Inferior parietal cortex (tissue), 1 donor: ENCODE measurements at regions not wholly inside any gene's neighbourhood (a gene's known extent, or its start where the extent isn't known, plus 50 kb on each side); places are given as distances from the start of the nearest gene placed in this dataset.
A peak's percentile ranks its signal among the peaks of the same experiment; 100 is the strongest.
"Not testable (repeated sequence)": the region's sequence is repeated elsewhere in the genome, so short reads cannot be mapped to it uniquely, and the experiment has no call there.

Experiments
- DNase-seq: peaks from one replicate; pipeline ENCODE4 v3.0.0-alpha.2; 2016; ENCODE audit errors: extremely low spot score

DNA sequence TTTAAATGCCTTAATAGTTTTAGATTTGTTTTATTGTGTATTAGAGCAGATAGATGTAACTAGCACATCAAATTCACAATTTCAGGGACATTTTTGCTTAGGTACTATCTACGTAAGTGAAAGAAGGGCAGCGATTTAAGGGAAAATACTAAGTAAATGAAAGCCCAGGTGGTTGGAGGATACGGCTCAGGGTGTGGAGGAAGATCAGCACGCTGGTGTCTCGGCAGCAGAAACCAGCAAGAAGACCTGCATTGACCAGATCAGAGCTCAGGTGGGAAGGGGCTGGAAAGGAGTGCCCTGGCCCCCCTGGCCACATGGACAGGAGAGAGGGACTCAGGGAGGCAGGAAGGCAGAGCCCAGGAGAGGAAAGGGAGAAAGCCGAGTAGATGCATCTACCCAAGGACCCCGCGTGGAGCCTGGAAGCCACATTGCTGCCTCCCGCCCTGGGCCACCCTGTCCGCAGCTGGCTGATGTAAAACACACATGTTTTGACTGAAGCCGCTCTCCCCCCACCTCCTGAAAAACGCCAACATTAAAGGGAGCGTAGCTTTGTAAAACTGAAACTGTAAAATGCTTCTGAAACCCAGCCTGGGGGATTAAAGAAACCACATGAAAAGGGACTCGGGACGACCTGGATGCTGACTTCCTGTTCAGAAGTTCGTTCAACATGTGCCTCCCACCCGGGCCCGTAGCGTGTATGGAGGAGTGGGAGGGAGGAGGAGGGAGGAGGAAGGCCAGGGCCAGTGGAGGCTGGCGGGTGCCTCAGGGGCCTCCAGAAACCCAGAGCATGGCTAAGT lies 72.6 kb upstream of the TARDBP start:
- DNase-seq, result no peak

DNA sequence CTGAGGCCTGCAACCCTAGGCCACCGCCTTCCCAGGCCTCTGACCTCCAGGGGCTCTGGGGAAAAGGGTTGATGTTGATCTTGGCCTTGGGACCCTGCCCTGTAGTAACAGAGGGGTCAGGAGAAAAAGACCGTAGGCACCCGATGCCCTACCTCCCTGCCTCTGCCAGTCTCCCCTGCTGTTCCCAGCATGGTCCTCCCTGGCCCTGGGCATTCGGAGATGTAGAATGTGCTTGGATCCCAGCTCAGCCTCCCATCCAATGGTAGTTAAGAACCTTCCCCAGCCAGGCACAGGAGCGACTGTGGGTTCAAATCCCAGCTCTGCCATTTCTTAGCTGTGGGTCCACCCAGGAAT lies 72.0 kb upstream of the TARDBP start:
- DNase-seq, result no peak

DNA sequence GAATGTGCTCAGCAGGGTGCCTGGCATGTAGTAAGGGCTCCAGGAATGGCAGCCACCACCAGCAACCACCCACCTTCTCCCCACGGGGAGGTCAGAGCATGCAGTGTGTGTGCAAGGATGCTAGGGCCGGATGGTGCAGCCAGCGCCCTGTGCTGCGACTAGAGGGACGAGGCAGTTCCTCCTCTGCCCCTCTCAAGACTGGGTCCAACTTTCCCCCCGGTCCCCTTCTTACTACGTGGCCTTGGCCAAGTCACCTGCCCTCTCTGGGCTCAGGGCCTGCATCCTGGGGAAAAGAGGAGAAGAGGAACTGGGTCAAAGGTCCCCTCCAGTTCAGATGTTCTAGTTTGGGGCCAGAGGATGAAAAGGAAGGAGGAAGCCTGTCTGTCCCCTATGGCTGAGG lies 71.6 kb upstream of the TARDBP start:
- DNase-seq, result no peak

DNA sequence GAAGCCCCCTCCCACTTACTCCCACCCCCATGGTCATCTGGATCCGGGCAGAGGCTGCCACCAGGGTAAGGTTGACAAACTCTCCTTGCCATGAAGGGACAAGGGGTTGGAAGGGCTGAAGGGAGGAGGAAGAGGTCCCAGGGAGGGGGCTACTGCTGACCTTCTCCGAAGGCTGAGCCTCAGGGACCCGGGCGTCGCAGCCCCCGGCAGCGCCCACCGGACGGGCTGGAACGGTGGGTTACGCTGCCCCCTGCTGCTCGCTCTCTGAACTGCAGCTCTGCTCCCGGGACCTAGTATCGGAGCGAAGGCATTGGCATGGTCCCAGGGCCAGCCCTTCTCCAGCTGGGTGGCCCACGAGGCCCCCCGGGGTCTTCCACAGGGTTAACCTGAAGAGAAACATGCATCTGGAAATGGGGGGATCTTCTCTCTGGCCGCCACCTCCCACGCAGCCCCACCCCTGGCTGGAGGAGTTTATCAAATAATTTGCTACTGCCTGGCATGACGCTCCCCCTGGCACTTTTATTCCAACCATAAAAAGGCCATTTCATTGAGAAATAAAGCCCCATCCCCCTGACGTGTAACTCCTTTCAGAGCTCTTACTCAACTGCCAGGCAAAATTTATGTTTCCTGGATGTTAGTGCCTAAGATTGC lies 70.4 kb upstream of the TARDBP start:
- peak; percentile 25 for DNase-seq

DNA sequence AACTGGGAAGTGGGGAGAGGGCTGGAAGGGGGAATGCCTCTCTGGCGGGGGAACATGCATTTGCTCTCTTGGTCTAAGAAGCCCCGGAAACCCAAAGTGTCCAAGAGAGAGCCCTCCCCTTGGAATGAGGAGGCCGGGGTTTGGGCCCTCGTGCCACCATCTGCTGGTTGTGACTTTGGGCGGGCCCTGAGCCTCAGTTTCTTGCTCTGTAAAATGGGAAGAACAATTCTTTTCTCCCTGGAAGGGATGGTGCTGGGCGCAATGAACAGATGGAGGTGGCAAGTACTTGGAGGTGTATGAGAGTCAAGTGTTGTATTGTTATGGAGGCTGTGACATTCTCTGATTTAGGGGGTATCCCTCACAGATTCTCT lies 69.9 kb upstream of the TARDBP start:
- DNase-seq, result no peak

DNA sequence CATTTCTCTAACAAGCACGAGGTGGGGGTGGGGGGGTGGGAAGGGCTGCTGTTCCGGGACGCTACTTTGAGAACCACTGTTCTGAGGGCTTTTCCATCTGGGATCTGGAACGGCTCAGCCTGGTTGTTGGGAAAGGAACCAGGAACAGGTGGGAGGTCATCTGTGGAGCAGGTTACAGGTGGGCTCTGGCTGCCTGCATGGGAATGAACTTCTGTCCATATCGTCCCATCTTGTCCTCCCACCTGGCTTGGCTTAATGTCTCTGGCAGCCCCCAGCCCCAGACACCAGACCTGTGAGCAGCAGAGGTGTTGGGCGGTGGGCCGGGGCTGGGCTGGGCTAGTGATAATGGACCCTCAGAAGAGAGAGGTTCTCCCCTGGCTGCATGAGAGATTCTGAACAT lies 69.4 kb upstream of the TARDBP start:
- no peak for DNase-seq

DNA sequence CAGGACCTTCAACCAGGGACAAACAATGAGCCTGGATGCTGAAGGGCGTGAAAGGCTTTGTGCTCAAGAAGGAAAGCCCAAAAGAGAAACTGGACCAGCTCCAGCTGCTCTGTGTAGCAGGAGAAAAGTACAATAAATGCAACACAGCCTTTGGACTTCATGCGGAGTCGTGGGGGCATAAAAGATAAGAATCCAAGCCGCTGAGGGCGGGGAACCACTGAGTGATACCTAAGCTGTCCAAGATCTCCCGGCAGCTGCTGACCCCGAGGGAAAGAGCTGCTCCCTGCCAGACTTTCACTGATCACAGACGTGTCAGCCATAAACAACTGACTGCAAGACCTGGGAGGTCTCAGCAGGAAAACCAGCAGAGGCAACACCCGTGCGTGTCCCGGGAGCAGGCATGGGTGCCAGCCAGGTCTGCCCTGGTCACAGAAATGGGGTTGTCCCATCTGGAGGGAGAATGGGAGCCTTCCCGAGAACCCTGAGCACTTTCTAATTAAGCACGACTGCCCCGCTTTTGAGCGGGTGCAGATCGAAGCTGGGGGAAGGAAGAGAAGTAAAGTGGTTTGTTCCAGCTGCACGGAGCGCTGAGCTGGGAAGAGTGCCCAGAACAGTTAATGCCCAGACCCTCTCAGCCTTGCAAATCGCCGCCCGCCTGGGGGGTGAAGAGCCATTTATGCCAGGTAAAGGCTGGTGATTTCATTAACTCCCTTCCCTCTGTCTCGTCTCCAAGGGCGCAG lies 68.3 kb upstream of the TARDBP start:
- DNase-seq, result peak; percentile 13

DNA sequence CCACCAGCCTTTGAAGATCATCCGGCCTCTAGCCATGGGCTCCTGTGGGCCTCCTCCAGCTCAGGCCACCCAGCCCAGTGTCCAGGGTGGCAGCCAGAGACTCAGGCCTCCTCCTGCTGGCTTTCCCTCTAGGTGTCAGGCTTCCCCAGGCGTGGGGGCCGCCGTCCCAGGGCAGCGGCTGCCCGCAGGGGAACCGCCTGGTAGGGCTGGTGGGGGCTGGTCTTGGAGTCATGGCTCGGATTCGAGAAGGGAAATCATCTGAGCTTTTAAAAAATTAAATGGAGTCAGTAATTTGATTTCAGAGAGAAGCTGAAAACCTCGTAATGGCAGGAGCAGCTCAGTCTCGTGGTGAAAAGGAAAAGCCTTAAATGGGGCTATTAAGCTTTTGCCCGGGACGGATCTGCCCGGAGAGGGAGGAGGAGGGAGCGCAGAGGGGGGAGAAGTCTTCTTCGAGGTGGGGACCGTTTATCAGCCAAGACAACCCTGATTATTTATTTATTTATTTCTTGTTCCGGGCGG lies 66.4 kb upstream of the TARDBP start:
- no peak for DNase-seq

DNA sequence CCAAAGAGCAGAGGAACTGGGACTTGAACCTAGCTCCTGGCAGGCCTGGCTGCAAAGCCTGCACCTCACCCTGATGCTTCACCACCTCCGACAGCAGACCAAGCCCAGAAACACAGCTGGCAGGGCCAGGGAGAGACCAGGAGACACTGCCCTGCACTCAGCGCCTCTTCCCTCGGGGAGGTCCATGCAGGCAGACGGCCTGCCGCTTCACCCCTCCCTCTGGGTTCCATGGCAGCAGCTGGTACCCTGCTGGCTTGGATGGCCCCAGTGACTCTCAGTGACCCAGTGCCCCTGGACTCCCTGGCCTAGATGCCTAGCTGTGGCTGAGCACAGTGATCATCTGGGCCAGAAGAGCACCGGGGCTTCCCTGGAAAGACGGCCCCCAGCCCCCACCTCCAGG lies 65.3 kb upstream of the TARDBP start:
- DNase-seq, result no peak

DNA sequence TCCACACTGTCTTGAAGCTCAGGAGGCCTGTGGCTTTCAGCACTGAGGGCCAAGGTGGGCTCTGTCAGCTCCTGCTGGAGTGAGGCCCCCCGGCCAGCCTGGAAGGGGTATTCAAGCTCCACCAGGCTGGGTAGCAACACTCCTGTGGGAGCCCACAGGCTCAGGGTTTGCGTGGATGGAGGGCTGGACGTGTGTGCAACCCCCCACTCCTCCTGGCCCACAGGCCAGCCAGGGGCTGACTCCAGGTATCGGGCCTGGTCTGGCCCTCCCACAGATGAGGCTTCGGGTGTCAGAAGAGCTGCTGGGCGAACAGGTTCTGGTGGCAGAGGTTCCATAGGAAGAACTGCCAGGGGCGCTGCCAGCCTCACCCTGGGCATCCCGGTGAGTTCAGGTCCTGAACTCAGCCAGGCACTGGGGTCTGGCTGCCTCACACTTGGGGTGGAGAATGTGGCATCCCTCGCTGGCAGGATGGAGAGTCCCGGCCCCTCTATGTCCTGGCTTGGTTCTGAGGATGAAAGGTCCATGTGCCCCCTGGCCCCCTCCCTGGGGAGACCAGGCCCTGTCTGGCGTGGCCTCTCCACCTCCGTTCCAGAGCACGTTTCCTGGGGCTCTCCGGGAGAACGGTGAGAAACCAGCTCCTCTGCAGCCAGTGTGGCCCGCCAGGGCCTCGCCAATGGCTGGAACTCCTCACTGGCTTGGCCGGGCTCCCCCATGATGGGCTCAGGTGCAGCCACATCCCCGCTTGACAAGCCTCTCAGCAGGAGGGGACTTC lies 64.6 kb upstream of the TARDBP start:
- no peak for DNase-seq

DNA sequence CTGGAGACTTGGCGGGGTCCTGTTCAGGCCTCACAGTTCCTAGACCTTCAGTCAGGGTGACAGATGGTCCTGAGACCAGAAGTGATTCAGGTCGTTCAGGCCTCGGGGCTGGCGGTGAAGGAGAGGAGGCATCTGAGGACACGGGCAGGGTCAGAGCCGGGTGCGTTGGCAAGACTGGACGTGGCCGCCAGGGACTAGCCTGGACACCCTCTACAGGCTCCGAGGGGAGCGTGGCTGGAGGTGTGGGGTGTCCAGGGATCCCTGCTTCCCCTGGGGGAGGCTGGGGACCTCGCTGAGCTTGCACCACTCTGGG lies 64.0 kb upstream of the TARDBP start:
- DNase-seq, result no peak

DNA sequence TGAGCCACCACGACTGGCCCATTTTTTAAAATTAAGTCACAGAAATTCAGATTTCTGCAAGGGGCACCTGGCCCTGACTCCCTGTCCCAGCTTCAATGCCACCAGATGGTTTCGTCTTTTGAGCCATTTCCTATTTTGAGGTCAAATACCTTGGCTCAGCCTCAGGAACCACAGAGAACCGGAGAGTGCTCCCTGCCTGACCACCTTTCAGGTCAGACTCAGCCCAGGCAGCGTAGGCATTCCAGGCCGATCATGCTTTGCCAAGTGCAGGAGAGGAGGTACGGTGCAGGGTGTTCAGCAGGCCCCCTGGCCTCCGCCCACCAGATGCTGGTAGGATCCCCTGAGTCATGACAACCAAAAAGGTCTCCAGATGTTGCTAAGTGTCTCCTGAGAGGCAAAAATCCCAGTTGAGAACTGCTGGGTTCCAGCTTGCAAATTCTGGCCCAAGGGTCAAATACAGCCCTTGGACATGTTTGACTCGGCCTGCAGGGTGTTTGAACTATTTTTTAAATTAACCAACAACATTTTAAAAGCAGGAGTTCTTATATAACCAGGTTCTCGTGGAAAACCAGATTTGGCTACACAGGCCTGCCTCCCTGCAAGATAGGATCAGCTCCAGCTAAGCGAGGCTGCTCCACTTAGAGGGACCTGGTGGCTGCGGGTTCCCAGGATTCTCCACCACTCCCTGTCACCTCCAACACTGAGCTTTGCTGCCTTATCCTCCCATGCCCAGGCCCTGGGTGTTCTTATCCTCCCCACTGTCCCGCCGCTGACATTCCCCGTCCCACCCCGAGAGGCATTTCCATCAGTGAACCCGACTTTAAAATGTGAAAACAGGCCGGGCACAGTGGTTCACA lies 61.9 kb upstream of the TARDBP start:
- DNase-seq, result no peak

DNA sequence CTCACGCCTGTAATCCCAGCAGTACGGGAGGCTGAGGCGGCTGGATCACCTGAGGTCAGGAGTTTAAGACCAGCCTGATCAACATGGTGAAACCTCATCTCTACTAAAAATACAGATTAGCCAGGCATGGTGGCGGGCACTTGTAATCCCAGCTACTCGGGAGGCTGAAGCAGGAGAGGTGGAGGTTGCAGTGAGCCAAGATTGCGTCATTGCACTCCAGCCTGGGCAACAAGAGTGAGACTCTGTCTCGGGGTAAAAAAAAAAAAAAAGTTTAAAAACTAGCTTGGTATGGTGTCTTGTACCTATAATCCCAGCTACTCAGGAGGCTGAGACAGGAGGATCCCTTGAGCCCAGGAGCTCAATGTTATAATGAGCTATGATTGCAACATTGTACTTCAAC lies 61.2 kb upstream of the TARDBP start:
- not testable (repeated sequence) for DNase-seq

DNA sequence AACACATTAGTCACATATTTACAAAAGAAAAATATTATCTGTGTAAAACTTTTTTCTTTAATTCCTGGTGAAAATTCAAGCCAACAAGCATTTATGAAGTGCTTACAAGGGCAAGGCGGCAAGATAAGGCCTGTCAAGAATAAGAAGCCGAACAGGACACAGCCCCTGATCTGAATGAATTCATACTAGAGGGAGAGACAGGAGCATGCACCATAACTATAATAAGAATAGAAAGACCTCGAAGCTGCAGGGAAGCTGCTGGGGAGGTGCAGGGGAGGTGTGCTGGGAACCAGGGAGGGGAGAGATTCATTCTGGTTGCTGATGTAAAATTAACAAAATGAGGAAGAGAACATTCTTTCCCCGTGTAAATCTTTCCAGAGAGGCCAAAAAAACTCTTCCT lies 60.5 kb upstream of the TARDBP start:
- DNase-seq, result no peak

DNA sequence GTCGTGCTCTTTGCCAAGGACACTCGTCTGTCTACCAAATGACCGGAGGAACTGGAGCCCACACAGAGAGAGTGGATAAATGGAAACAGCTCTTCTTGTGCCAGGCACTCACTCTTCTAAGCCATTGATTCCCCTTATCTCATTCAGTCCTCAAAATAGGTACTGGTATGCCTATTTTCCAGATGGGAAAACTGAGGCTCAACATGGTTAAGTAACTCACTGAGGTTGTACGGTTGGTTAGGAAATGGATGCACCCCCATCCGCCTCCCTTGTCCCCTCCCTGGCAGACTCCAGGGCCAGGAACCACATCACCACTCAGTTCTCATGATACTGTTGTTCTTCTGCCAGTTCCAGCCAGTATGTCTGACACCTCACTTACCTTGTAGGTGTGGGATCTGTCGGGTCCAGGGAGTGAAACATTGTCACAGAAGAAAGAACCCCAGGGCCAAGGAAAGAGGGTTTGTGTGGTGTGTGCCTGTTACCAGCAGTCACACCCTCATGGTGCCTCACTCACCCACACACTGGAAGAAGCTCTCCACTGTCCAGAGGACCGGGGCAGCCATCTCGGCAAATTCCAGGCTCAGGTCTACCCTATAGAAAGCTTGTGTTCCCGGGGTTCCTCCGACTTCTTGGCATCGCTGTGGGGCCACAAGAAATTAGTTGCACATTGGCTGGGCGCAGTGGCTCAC lies 58.8 kb upstream of the TARDBP start:
- DNase-seq, result no peak

DNA sequence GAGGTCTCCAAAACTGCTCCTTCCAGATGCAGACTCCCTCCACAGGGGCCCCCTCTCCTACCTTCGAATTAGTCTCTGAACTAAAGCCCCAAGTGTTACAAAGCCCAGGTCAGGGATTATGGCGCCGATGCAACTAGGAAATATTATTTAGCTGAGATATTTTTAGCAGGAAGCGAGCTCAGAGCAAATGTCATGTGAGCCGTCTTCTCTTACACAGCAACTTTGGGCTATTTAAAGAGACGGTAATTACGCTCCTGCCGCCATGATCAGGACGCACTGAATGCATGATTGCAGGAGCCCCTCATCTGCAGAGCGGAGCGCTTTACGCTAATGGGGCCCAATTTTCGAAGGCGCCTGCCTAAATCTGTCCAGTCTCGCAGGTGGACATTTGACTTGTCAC lies 55.3 kb upstream of the TARDBP start:
- DNase-seq, result no peak

DNA sequence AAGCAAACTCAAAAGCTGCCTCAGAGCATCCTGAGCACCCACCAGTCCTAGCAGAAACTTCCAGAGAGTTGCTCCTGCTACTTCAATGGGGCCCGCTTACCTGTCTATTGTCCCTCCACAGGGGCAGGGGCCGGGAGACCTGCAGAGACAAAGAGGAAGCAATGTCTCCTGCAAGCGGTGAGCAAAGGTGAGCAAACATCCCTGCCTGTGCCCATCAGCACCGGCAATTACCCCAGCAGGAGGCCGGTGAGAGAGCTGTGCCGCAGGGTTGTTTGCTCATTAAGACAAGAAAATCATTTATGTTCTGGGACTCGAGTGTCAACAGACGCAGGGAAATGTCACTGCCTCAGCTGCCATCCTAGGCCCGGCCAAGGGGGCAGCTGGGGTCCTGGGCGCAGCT lies 53.8 kb upstream of the TARDBP start:
- no peak for DNase-seq

DNA sequence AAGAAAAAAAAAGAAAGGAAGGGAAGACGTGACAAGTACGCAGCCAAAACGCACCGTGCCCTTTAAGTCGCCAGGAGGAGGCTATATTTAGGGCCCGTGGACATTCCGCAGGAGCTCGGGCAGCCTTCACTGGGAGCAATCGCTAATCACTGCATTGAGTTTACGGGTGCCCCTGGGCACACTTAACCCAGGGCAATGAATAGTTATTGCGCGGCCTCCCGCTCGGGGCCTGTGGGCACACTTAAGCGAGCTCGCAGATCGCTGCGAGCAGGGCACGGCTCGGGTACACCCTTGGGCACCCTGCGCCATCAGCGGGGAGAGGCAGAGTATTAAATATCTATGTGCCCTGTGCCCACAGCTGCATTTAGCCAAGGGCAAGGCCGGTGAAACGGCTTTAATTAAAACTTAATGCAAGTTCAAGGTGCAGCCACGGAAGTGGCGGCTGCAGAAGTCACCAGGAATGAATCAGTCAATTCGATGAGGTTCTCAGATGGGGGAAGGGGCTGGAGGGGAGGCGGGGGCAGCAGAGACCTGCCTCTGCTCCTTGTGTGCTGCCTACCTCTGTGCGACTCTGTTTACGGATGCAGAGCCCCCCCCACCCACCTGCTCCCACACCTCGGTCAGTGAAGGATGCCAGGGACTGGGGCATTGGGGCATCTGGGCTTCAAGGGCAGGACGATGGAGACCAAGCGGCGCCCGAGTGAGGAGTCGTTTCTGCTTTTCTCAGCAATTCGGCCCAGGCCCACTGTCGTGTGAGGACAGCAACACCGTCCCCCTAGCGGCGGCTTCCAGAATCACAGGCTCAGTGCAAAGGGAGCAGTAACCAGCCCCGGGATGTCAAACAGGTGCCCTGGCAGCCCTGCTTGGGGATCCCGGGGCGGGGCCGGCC lies 51.8 kb upstream of the TARDBP start:
- peak; percentile 79 for DNase-seq

DNA sequence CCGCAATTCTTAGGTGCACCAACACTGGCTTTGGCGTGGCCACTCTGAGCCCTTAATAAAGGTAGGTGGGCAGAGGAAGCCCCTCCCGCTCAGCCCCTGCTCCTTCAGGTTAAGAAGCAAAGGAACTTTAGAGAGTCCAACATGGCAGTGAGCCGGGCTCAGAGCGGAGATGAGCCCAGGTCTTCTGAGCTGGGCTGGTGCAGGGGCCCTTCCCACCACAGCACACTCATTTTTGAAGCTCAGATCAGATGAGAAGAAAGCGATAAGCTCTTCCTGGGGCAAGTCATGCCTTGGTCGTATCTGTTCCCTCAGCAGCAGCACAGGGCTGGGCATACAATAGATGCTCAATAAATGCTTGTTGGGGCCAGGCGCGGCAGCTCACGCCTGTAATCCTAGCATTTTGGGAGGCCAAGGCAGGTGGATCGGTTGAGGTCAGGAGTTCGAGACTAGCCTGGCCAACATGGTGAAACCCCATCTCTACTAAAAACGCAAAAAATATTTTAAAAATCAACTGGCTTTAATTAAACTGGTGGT lies 51.1 kb upstream of the TARDBP start:
- no peak for DNase-seq
